ENCODE measurements at regions not wholly inside any gene's neighbourhood (a gene's known extent, or its start where the extent isn't known, plus 50 kb on each side); places are given as distances from the start of the nearest gene placed in this dataset.

DNA sequence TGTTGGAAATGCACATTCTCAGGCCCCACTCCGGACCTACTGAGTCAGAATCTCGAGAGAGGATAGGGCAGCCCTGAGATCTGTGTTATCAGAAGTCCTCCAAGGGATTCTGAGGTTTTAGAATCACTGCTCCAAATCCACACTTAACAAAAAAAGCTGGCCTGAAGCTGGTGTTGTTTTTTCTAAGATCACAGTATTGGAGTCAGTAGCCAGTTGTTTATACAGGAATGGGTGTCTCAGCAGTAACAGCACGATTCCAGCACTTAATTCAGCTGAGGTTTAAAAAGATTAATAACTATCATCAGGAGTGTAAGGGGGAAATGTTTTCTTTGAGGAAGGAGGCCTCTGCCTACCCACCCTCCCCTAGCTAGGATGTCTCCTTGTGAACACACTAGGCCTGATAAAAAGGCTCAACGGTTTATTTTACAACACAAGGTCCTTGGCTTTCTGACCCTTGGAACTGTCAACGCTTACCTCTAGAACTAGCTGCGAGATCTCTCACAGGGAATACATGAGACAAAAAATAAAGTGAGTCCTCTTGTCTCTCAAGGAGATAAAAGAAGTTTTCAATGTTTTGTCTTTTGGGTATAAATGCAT, 505.4 kb downstream of the CD83 start:
- DNase-seq, result no peak

DNA sequence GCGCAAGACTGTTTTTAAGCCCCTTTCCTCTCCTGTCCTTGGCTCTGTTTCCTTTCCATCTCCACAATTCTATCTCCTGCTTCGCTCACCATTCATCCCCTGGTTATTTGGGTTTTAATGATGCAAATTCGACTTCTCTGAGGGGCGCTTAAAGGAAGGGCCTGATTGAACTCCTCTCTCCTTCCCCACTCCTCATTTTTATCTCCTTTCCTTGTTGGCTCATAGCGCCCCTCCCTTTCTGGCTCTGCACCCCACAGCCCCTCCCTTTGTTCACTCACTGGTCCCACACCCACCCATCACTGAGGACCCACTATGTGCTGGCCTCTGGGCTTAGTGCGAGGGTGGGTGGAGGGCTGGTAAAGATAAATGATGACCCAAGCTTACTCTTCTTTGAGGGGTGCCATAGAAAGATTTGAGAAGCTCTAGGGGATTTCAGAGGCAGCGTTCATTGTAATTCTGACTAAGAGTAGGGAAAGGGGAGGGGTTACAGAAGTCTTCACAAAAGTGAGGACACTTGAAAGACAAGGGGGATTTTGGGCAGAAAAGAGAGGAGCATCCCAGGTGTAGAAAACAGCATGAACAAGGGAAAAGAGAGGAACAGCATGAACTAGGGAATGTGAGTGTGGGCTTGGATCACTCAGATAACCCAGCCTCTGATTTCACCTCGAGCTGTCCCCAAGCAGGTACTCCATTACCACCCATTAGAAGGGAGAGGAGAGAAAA, 507.8 kb downstream of the CD83 start:
- DNase-seq, result no peak

DNA sequence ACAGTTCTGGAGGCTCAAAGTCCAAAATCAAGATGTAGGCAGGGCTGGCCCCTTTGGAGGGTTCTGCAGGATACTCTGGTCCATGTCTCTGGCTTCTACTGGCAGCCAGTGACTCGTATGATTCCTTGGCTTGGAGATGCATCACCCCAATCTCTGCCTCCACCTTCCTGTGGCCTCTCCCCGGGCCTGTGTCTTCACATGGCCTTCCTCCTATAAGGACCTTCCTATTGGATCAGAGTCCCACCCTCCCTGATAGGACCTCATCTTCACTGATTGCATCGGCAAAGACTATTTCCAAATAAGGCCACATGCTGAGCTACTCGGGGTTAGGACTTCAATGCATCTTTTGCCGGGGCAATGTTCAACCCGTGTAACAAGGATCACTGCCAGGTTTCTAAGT, 509.0 kb downstream of the CD83 start:
- DNase-seq, result no peak

DNA sequence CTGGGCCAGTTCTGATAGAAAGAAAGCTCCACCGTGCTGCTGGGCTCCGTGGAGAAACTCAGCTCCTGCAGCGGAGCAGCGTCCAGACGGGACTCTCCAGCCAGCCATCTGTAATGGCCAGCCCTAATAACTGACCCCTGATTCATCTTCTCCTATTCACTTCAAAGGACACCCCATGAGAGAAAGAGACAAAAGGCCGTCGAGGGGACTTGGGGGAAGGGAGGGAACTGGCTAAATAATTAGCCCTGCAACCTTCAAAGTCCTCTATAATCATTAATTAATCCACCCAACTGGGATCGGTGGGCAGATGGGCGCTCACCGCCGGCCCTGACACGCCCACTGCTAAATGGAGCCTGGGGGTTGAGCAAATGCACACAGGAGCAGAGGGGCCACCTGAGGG, 512.4 kb downstream of the CD83 start:
- no peak for DNase-seq

DNA sequence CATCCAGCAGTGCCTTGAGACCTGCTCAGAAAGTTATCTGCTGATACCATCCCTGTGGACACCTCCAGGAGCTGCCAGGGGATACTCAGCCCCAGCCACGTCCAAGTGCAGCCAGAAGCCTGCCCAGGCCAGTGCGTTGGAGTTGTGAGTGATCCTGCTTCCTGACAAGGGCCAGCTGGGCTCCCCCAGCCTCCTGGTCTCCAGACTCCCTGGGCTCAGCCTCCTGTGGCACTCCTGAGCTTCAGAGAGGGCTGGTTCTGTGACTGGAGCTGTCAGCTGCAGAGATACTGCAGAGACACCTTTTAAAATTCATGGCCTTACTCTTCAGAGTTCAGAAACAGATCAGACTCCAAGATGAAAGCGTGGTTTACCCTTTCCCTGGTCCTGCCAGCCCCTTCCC, 515.9 kb downstream of the CD83 start:
- DNase-seq, result no peak

DNA sequence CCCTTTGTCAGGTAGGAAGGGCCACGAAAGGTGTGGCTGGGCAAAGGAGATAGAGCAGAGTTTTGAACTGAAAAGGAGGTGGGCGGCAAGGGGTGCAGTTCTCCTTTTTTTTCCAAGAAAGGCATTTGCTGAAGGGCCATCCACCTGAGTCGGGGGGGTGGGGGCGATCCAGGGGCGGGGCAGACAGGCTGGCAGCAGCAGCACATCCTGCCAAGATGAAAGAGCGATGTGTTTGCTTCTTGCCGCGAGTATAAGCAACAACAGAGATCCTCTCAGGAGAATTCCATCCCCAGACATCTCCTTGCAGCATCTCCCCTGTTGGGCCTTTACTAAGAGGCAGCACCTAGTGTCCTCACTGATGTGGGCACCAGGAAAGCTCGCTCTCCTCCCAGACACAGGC, 516.5 kb downstream of the CD83 start:
- DNase-seq, result no peak

DNA sequence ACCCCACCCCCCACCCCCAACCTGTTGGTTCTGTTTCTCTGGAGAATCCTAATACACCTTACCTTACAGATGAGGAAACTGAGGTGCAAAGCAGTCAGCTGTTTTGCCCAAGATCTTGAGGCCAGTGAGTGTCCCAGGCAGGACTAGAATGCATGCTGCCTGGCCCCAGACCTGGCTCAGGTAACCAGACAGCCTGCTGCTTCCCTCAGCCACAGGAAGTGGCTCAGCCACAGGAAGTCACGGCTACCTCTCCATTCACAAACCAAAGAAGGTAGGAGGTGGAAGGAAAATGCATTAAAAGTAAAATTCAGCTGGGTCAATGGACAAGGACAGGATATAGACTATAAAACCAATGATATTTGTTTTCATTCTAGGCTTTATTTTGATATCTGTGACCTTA, 517.6 kb downstream of the CD83 start:
- DNase-seq, result no peak

DNA sequence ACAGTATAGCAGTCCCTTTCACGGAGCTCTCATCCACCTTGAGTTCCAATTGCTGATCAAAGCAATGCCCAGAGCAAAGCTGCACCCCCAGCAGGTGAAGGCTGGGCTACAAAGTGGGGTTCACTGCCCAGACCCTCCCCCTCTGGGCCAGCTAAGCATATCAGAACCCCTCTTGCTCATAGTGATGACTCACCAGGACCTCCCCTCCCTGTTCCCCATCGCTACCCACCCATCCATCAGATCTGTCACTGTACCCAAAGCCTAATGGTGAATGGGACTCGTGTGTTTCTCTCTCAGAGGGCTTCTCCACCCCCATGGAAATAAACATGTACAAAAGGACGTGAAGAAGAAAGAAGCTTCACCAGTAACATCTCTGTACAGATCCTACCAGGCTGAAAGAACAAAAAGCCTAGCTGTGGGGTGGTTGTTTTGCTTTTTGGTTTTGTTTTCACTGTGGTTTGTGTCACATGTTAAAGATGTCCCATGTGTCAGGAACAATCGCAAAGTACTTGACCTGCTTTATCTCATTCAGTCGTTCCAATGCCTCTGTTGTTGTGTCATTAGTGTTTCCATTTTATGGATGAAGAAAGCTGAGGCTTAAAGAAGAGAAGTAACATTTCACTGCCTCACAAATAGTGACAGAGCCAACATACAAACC, 518.5 kb downstream of the CD83 start:
- no peak for DNase-seq

DNA sequence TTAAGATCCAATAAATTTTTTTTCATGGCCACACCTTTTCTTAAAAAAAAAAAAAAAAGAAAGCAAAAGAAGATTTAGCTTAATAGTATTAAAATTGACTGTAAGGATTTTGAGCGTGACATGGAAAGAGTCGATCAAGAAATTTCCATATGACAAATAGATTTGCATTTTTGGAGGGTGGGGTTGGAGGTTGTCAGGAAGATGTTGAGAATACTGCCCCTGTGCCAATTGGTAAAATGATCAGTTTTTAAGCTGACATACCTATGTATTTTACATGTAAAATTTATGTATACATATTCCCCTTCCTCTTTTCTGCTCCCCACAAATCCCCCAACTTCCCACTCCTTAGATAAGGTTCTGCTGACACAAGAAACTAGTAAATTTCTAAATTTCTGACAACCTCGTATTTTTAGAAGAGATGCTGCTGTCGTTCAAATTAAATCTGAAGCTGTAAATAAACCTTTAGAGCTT, 520.9 kb downstream of the CD83 start:
- DNase-seq, result no peak

DNA sequence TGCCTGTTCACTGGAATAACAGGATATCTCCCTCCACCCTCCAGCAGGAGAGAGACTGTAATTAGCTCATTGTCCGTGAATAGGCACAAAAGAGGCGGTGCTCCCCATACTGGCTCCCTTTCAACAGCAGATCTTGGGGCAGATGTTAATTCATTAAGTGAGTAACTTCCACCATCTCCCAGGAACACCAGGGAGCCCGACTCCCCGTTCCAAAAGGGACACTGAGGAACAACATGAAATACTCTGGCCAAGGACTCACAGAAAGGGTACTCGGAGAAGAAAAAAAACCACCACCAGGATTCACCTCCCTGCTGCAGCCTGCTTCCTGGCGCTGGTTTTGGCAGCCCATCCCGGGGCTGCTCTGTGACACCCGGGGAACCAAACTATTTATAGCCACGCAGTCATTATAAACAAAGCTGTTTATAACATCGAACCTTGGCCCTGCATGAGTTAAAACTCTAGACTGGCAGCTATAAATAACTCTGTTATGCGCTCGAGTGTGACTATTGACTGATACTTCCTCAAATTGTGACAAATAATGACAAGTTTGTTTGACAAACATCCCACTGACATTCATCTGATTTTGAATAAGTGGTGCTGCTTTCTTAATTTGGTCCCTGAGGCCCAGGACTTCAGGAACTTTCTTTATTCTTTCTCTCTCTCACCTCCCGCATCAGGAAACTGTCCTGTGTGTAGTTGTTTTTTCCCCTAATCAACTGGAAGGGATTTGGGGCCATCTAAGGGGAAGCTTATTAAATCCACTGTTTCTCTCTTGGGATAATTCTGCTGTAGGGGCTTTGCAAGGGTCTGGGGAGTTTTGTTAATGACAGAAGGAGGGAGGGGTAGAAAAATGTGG, 521.6 kb downstream of the CD83 start:
- no peak for DNase-seq

DNA sequence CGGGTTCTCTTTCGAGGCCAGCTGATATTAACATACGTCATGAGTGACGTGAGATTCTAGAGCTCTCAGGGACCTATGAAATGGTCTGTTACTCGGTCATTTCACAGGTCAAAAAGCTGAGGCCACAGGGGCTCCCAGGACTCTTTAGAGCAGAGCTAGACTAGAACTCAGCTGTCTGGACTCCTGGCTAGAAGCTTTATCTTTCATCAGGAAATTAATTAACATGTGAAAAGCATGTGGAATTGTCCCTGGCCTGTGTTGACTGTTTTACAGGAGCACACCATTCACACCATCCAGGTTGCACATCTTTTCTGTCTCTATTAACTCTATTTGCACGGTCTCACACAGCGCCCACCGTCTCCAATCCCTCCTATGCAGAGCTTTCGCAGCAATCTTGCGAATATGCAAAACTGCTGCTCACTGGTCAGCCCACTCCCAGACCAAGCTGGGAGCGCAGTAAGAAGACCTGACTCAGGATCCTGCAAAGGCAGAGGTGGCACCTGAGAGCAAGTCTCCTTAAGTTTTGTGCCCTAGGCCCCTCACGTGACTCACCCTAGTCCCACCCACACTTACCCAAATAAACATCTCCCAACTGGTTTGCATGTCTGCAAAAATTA, 522.5 kb downstream of the CD83 start:
- no peak for DNase-seq

DNA sequence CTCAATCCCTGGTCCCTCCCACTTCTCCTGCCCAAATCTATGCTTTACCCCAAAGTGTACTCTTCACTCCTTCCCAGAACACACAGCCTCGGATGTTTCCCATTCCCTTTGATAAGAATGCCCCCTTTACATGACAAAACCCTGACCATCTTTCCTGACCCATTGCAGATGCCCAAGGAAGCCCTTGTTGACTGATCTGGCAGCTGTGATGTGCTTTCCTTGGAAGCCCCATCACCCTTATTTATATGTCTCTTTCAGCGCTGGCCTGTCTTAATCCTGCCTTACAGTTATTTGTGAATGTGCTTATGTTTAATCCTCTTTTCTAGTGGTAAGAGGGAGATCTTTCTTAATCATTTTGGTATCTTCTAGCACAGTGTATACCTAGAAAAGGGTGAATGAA, 523.1 kb downstream of the CD83 start:
- no peak for DNase-seq

DNA sequence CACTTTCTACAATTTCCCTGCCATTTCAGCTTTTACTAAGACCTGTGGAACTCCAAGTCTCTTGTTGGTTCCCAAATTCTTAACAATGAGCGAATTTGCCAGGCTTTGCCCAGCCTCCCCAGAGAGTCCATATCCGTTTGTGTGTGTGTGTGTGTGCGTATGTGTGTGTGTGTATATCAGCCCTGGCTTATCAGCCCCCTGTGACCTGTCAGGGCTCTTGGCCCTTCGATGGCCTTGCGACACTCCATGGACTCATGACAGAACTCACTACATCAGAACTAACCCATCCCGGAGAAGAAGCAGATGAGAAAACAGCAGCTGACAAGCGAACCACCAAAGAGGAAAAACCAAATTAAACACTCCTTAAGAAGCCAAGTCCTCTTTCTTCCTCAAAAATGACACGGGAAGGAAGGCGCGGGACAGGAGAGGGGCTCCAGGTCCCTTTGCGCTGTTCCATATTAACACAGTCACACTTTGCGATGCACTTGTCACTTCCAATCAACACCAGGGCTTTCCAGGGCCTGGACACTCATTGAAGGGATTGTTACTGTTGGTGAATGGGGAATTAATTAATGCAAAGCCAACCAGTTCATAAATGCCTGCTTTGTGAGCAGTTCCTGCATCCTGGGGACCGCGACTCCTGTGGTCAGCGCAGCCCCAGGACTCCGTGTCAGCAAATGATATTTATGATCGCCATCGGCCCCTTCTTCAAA, 524.0 kb downstream of the CD83 start:
- no peak for DNase-seq

DNA sequence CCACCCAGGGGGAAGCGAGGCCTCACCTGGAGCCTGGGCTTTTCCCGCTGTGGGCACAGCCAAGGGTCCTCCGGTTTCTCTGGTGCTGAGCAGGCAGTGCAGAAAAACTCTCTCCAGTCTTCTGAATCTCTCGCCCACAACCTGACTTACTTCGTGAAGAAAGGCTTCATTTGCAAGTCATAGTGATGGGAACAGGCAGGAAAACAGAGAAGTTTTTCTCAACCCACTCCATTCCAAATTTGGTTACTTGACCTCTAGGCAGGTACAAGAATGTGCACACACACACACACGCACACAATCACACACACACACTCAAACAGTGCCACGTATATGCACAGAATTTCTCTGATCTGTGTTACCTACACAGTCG, 524.5 kb downstream of the CD83 start:
- no peak for DNase-seq

DNA sequence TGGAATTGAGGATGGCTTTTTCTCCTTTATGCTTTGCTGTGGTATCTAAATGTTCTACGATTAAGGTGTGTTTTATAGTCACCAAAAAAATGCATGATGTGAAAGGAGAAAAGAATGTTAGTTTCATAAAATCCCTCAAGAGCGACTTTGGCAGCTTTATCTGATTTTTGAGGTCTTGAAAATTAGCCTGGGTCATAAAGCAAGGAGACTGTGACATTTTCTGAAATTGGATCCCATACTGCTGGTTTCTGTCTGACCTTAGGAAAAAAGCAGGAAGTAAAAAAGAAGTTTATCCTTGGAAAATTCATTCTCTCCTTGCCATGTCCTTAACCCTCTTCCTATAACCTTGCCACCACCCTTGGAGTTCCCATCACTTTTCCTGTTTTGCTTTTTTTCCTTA, 525.3 kb downstream of the CD83 start:
- DNase-seq, result no peak

DNA sequence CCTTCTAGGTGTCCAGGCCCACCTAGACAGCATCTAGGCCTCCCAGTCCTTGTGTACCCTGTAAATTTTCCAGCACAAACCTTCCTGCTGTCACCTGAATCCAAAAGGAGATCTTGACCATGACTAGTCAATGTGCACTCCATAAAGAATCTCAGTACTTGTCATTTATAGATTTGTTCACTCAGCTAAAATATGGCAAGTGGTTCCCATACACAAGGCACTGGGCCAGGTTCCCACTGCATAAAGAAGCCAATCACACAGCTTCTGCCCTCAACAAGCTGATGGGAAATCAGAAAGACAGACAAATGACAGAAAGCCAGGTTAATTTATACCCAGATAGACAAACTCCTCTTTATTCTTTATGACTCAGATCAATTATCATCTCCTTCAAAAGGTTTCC, 526.8 kb downstream of the CD83 start:
- DNase-seq, result no peak

DNA sequence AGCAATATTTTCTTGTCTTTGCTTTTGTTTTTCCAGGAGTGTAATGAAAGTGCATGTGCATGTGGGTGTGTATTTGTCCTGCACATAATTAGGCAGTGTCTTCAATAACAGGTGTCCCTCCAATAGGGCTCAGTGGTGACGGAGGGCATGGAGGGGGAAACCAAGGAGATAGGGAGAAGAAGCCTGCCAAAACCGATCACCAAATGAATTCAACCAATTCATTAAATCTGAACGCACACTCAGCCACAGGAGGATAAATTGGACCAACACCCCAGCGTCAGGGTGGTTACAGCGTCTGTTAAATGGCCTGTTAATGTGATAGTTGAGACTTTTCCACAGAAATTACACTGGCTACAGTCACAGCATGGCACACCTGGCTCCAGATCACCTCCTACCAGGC, 527.6 kb downstream of the CD83 start:
- no peak for DNase-seq

DNA sequence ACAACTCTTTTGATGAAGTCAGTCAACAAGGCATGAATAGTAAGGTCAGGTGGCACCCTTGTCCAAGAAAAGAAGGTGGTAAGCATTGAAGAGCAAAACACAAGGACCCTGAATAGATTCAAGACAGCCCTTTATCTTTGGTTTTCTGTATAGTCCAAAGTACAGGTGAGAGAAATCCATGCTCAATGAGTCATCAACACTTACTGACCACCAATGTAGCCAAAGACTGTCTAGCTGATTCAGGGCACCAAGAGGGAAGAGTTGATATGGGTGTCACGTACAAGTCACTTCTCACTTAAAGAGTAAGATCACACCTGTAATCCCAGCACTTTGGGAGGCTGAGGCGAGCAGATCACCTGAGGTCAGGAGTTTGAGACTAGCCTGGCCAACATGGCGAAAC, 528.3 kb downstream of the CD83 start:
- no peak for DNase-seq

DNA sequence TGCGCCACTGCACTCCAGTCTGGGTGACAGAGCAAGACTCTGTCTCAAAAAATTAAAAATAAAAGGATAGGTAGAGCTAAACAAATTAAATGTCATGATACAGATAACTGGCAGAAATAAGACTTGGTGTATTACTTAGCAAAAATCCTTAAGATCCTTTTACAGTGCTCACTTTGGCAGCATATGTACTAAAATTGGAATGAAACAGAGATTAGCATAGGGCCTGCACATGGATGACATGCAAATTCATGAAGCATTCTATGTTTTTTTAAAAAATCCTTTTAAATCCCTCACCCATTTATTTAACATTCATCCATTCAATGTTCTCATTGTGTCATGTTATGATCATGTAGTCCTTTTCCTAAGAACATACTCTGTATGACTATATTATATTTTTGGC, 528.8 kb downstream of the CD83 start:
- DNase-seq, result no peak

DNA sequence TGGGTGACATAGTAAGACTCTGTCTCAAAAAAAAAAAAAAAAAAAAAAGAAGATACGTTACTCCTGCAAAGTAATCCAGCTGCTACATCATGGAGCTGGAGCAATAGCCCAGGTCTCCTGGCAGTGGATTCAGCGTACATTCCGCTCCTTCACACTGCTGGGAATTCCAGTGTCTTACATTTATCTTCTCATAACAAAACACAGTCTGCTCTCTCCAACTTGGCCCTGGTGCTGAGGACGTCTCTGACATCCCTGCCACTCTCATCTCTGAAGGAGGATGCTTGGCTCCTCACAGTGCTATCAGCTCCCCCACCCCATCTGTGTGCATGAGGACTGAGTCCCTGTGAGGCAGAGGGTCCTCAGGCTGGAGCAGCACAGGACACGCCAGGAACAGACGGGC, 529.8 kb downstream of the CD83 start:
- no peak for DNase-seq

DNA sequence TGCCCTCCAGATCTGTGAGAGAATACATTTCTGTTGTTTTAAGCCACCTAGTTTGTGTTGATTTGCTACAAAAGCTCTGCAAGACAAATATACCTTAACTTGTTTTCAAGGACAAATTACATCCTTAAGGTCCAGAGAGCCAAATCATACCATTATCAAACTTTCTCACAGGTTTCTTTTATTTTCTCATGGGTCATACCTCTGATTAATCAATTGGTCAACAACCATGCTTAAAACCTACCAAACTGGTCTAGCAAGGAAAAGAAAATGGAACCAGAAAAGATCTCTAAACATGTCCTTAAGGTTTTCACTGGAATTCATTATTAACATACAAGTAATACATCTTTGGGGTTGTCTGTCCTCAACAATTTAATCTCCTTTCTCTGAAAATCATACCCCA, 535.0 kb downstream of the CD83 start:
- DNase-seq, result no peak
